ENCODE measurements at regions not wholly inside any gene's neighbourhood (a gene's known extent, or its start where the extent isn't known, plus 50 kb on each side); places are given as distances from the start of the nearest gene placed in this dataset.

DNA sequence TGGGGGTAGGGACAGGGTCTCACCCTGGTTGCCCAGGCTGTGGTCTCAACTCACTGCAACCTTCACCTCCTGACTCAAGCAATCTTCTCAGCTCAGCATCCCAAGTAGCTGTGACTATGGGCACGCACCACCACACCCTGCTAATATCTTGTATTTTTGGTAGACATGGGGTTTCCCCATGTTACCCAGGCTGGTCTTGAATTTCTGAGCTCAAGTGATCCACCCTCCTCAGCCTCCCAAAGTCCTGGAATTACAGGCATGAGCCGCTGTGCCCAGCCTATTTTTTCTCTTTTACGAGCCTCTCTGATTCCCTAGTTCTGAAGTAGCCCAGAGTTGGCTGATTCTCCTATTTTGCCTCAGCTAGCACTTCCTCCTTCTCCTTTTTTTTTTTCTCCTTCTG, 83.6 kb downstream of the ZNF280B start:
- TF ChIP-seq CTCF (IDR thresholded peaks at IDR 0.05) = no peak
- no peak for TF ChIP-seq NR3C1 (CRISPR knock-in tag; conservative IDR thresholded peaks at IDR 0.05; ENCODE audit: low read depth)
